Retinal pigment epithelial cell (primary cell): ENCODE measurements at regions not wholly inside any gene's neighbourhood (a gene's known extent, or its start where the extent isn't known, plus 50 kb on each side); places are given as distances from the start of the nearest gene placed in this dataset.

Experiments
- DNase-seq: peaks from one replicate; pipeline ENCODE4 v3.0.0-alpha.2; 2010; ENCODE audit warnings: low read depth
- H3K4me3 ChIP-seq: 2 replicates; pipeline ENCODE4 v1.5.1; 2011; ENCODE audit warnings: mild to moderate bottlenecking, low read length, control low read depth, moderate library complexity
- TF ChIP-seq, protein P1 (sequence below): conservative IDR thresholded peaks from 2 replicates; pipeline ENCODE4 v1.5.1; 2011; ENCODE audit warnings: low read depth, low read length, control low read depth, inconsistent platforms

GRCh38 chr6:22071270-22072041, 225.4 kb downstream of the PRL start:
- H3K4me3 ChIP-seq, result peak overlapping the region; percentile 11
- DNase-seq, result peak; percentile 39
- TF ChIP-seq, protein P1, sequence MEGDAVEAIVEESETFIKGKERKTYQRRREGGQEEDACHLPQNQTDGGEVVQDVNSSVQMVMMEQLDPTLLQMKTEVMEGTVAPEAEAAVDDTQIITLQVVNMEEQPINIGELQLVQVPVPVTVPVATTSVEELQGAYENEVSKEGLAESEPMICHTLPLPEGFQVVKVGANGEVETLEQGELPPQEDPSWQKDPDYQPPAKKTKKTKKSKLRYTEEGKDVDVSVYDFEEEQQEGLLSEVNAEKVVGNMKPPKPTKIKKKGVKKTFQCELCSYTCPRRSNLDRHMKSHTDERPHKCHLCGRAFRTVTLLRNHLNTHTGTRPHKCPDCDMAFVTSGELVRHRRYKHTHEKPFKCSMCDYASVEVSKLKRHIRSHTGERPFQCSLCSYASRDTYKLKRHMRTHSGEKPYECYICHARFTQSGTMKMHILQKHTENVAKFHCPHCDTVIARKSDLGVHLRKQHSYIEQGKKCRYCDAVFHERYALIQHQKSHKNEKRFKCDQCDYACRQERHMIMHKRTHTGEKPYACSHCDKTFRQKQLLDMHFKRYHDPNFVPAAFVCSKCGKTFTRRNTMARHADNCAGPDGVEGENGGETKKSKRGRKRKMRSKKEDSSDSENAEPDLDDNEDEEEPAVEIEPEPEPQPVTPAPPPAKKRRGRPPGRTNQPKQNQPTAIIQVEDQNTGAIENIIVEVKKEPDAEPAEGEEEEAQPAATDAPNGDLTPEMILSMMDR, result no peak

GRCh38 chr6:22072949-22073348, 223.9 kb downstream of the PRL start:
- H3K4me3 ChIP-seq, result no peak overlapping the region
- TF ChIP-seq, protein P1, result no peak
- DNase-seq, result no peak

- no peak overlapping the region for H3K4me3 ChIP-seq
- no peak for DNase-seq
- TF ChIP-seq, protein P1, result no peak
Observed at GRCh38 chr6:22073516-22074198, 223.2 kb downstream of the PRL start.

GRCh38 chr6:22078288-22078687, 218.5 kb downstream of the PRL start:
- TF ChIP-seq, protein P1, result no peak
- DNase-seq, result no peak
- no peak overlapping the region for H3K4me3 ChIP-seq

DNA sequence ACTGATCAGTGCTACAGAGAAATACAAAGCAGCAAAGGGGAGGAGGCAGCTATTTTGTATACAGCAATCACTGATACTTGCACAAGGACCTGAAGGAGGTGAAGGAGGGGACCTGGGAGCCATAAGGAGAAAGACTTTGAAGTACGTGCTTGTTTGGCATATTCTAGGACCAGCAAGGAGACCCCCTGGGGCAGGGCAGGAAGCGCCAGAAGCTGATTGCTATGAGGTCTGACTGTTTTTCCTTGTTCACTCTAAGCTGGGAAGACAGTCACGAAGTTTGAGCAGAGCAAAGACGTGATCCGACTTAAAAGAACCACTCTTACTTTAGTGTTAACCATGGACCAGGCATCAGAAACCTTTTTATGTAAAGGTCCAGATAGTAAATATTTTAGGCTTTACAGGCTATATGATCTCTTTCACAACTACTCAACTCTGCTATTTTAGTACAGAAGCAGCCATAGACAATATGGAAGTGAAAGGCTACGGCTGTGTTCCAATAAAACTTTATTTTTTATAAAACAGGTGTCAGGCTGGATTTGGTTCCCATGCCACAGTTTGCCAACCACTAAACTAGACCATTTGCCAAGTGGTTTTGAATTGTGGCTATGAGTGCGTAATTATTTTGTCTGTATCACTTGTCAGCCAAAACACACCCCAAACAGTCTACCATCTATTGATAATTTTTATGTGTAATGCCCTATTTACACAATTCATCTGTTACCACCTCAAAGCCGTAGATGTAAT, 217.9 kb downstream of the PRL start:
- H3K4me3 ChIP-seq, result no peak overlapping the region
- TF ChIP-seq, protein P1, result no peak
- DNase-seq, result no peak

GRCh38 chr6:22079783-22080182, 217.1 kb downstream of the PRL start:
- peak; percentile 90 for DNase-seq
- no peak overlapping the region for H3K4me3 ChIP-seq
- TF ChIP-seq, protein P1, result no peak

GRCh38 chr6:22081709-22082108, 215.1 kb downstream of the PRL start:
- no peak for DNase-seq
- TF ChIP-seq, protein P1, result no peak
- no peak overlapping the region for H3K4me3 ChIP-seq
